Body of pancreas (tissue), 4 donors: ENCODE measurements at regions not wholly inside any gene's neighbourhood (a gene's known extent, or its start where the extent isn't known, plus 50 kb on each side); places are given as distances from the start of the nearest gene placed in this dataset.

Source experiments
- POLR2A ChIP-seq, 3 donors: fragments of 450-650 bp; IDR thresholded peaks; one replicate each; pipeline ENCODE4 v1.6.1; 2016; ENCODE audit warnings: antibody characterized with exemption in 3 of 3, mild to moderate bottlenecking in 2 of 3
- TF ChIP-seq, protein P1 (sequence below), 7 experiments: fragments of 450-650 bp in 4 of 7; fragments of 200-600 bp in 3 of 7; sonication (generic) in 3 of 7; IDR thresholded peaks; one replicate each; pipeline ENCODE4 v1.5.1; 2016 to 2019; ENCODE audit warnings: antibody characterized with exemption in 7 of 7

DNA sequence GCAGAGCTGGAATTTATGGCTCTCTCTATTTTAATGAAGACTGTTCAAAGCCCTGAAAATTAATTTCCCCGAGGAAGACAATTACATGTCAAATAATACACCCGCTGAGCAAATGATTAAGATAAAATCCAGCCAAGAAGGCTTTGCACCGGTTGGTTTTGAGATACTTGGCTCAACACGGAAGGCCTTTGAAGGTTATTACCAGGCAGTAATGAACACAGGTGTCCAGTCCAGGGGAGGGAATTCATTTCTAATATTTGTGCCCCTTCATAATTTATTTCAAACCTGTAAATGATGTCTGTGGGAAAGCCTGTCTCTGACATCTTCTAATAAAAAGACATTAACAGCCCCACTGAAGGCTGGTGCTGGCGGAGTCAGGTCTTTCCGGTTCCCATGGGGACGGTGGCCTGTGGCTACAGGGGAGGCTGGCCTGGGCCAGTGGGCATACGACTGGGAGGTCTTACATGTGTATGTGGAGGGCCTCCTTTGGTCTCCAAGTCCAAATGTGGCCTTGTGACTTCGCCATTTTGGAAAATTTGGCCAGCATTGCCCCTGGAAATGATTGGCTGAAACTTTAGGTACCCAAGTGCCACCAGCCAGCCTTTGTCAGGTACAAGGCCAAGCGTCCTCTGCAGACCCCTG, 49.9 kb upstream of the IQSEC1 start:
- TF ChIP-seq, protein P1, sequence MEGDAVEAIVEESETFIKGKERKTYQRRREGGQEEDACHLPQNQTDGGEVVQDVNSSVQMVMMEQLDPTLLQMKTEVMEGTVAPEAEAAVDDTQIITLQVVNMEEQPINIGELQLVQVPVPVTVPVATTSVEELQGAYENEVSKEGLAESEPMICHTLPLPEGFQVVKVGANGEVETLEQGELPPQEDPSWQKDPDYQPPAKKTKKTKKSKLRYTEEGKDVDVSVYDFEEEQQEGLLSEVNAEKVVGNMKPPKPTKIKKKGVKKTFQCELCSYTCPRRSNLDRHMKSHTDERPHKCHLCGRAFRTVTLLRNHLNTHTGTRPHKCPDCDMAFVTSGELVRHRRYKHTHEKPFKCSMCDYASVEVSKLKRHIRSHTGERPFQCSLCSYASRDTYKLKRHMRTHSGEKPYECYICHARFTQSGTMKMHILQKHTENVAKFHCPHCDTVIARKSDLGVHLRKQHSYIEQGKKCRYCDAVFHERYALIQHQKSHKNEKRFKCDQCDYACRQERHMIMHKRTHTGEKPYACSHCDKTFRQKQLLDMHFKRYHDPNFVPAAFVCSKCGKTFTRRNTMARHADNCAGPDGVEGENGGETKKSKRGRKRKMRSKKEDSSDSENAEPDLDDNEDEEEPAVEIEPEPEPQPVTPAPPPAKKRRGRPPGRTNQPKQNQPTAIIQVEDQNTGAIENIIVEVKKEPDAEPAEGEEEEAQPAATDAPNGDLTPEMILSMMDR (IDR thresholded peaks at IDR 0.05), result no peak
- TF ChIP-seq POLR2A (IDR thresholded peaks at IDR 0.05), result no peak
